Activated T-helper 17 cell treated with anti-CD3 and anti-CD28 coated beads, Interleukin-2, amount 50 U/mL, for 72 hours (primary cell): ENCODE measurements at regions not wholly inside any gene's neighbourhood (a gene's known extent, or its start where the extent isn't known, plus 50 kb on each side); places are given as distances from the start of the nearest gene placed in this dataset.
"Not testable (repeated sequence)": the region's sequence is repeated elsewhere in the genome, so short reads cannot be mapped to it uniquely, and the experiment has no call there.

Source experiments
- ATAC-seq: fragments of 150-1000 bp; cut with Tn5 transposase; replicated peaks from 2 replicates; pipeline ENCODE4 v1.10.0; 2021; ENCODE audit warnings: mild to moderate bottlenecking, moderate library complexity
- H3K27ac Mint-ChIP-seq: one replicate; pipeline ENCODE4 v1.8.0; 2022; ENCODE audit warnings: mixed read lengths
- H3K27me3 Mint-ChIP-seq: one replicate; pipeline ENCODE4 v1.8.0; 2022; ENCODE audit warnings: mixed read lengths
- H3K36me3 Mint-ChIP-seq: one replicate; pipeline ENCODE4 v1.8.0; 2022; ENCODE audit warnings: low read depth, mild to moderate bottlenecking, mixed read lengths
- H3K4me1 Mint-ChIP-seq: one replicate; pipeline ENCODE4 v1.8.0; 2022; ENCODE audit warnings: mixed read lengths
- H3K4me3 Mint-ChIP-seq: one replicate; pipeline ENCODE4 v1.8.0; 2022; ENCODE audit warnings: mild to moderate bottlenecking, mixed read lengths
- H3K9me3 Mint-ChIP-seq: one replicate; pipeline ENCODE4 v1.8.0; 2022; ENCODE audit warnings: mixed read lengths

- no peak overlapping the region for H3K4me3 Mint-ChIP-seq
- H3K36me3 Mint-ChIP-seq, result no peaks in the 10 kb centered on the region
- H3K4me1 Mint-ChIP-seq, result no peaks in the 10 kb centered on the region
- peaks cover 11% of the 10 kb centered on the region for H3K9me3 Mint-ChIP-seq
- peak; percentile 57 for ATAC-seq
- no peaks in the 10 kb centered on the region for H3K27me3 Mint-ChIP-seq
- H3K27ac Mint-ChIP-seq, result no peak overlapping the region
These were observed 1321.1 kb downstream of the RAPGEF2 start for GRCh38 chr4:160423879-160424451.

GRCh38 chr4:160426233-160426632 is 1323.4 kb downstream of the RAPGEF2 start:
- H3K4me1 Mint-ChIP-seq, result no peaks in the 10 kb centered on the region
- H3K4me3 Mint-ChIP-seq, result no peak overlapping the region
- no peaks in the 10 kb centered on the region for H3K27me3 Mint-ChIP-seq
- H3K9me3 Mint-ChIP-seq, result peaks cover 22% of the 10 kb centered on the region
- ATAC-seq, result no peak
- no peaks in the 10 kb centered on the region for H3K36me3 Mint-ChIP-seq
- H3K27ac Mint-ChIP-seq, result no peak overlapping the region

GRCh38 chr4:160450876-160451275 is 1348.0 kb downstream of the RAPGEF2 start:
- Mint-ChIP-seq H3K4me3 (no peak overlapping the region), H3K27ac (no peak overlapping the region), H3K4me1 (no peaks in the 10 kb centered on the region), H3K9me3 (peaks cover 22% of the 10 kb centered on the region), H3K27me3 (no peaks in the 10 kb centered on the region), H3K36me3 (no peaks in the 10 kb centered on the region)
- ATAC-seq, result no peak

- H3K9me3 Mint-ChIP-seq, result peaks cover 13% of the 10 kb centered on the region
- not testable (repeated sequence) for H3K36me3 Mint-ChIP-seq, ATAC-seq, H3K4me3 Mint-ChIP-seq, H3K4me1 Mint-ChIP-seq, H3K27me3 Mint-ChIP-seq, H3K27ac Mint-ChIP-seq
These were observed 1379.1 kb downstream of the RAPGEF2 start for GRCh38 chr4:160481696-160482690.

- Mint-ChIP-seq H3K4me1 (no peaks in the 10 kb centered on the region), H3K27me3 (no peaks in the 10 kb centered on the region), H3K4me3 (no peak overlapping the region), H3K9me3 (peaks cover 25% of the 10 kb centered on the region), H3K36me3 (no peaks in the 10 kb centered on the region), H3K27ac (no peak overlapping the region)
- no peak for ATAC-seq
These were observed 1382.3 kb downstream of the RAPGEF2 start for GRCh38 chr4:160485071-160485687.

- Mint-ChIP-seq H3K4me1 (no peaks in the 10 kb centered on the region), H3K27me3 (no peaks in the 10 kb centered on the region), H3K4me3 (no peak overlapping the region), H3K36me3 (no peaks in the 10 kb centered on the region), H3K9me3 (peaks cover 29% of the 10 kb centered on the region), H3K27ac (no peak overlapping the region)
- ATAC-seq, result no peak
These were observed 1389.3 kb downstream of the RAPGEF2 start for GRCh38 chr4:160492181-160492580.

- Mint-ChIP-seq H3K4me1 (no peaks in the 10 kb centered on the region), H3K27me3 (no peaks in the 10 kb centered on the region), H3K9me3 (peaks cover 24% of the 10 kb centered on the region), H3K27ac (no peak overlapping the region), H3K4me3 (no peak overlapping the region), H3K36me3 (no peaks in the 10 kb centered on the region)
- no peak for ATAC-seq
These were observed 1390.3 kb downstream of the RAPGEF2 start for GRCh38 chr4:160493206-160493605.

GRCh38 chr4:160495356-160495755 is 1392.5 kb downstream of the RAPGEF2 start:
- H3K36me3 Mint-ChIP-seq, result no peaks in the 10 kb centered on the region
- H3K9me3 Mint-ChIP-seq, result peaks cover 22% of the 10 kb centered on the region

GRCh38 chr4:160498211-160498610 is 1395.3 kb downstream of the RAPGEF2 start:
- Mint-ChIP-seq H3K4me1 (no peaks in the 10 kb centered on the region), H3K4me3 (no peak overlapping the region), H3K9me3 (peaks cover 21% of the 10 kb centered on the region), H3K27me3 (no peaks in the 10 kb centered on the region), H3K27ac (no peak overlapping the region), H3K36me3 (no peaks in the 10 kb centered on the region)
- no peak for ATAC-seq

More at GRCh38 chr4:160495356-160495755, 1392.5 kb downstream of the RAPGEF2 start:
- Mint-ChIP-seq H3K27me3 (no peaks in the 10 kb centered on the region), H3K4me3 (no peak overlapping the region), H3K27ac (no peak overlapping the region), H3K4me1 (no peaks in the 10 kb centered on the region)
- ATAC-seq, result no peak

GRCh38 chr4:160505724-160506123 is 1402.8 kb downstream of the RAPGEF2 start:
- Mint-ChIP-seq H3K9me3 (peaks cover 5% of the 10 kb centered on the region), H3K27ac (no peak overlapping the region), H3K4me1 (no peaks in the 10 kb centered on the region), H3K27me3 (no peaks in the 10 kb centered on the region), H3K4me3 (no peak overlapping the region), H3K36me3 (no peaks in the 10 kb centered on the region)
- ATAC-seq, result no peak

- ATAC-seq, result peak; percentile 50
- no peak overlapping the region for H3K4me3 Mint-ChIP-seq
- no peaks in the 10 kb centered on the region for H3K36me3 Mint-ChIP-seq
- H3K27ac Mint-ChIP-seq, result no peak overlapping the region
- H3K9me3 Mint-ChIP-seq, result no peaks in the 10 kb centered on the region
- no peaks in the 10 kb centered on the region for H3K4me1 Mint-ChIP-seq
- no peaks in the 10 kb centered on the region for H3K27me3 Mint-ChIP-seq
These were observed 1408.0 kb downstream of the RAPGEF2 start for GRCh38 chr4:160510928-160511327.

GRCh38 chr4:160514126-160514525 is 1411.2 kb downstream of the RAPGEF2 start:
- H3K27ac Mint-ChIP-seq, result no peak overlapping the region
- no peaks in the 10 kb centered on the region for H3K36me3 Mint-ChIP-seq
- no peak overlapping the region for H3K4me3 Mint-ChIP-seq
- H3K9me3 Mint-ChIP-seq, result no peaks in the 10 kb centered on the region
- no peaks in the 10 kb centered on the region for H3K4me1 Mint-ChIP-seq
- H3K27me3 Mint-ChIP-seq, result no peaks in the 10 kb centered on the region
- no peak for ATAC-seq

GRCh38 chr4:160523231-160523630 is 1420.4 kb downstream of the RAPGEF2 start:
- H3K36me3 Mint-ChIP-seq, result no peaks in the 10 kb centered on the region
- no peak overlapping the region for H3K4me3 Mint-ChIP-seq
- H3K27me3 Mint-ChIP-seq, result no peaks in the 10 kb centered on the region
- H3K4me1 Mint-ChIP-seq, result no peaks in the 10 kb centered on the region
- peaks cover 10% of the 10 kb centered on the region for H3K9me3 Mint-ChIP-seq
- no peak for ATAC-seq
- H3K27ac Mint-ChIP-seq, result no peak overlapping the region

- Mint-ChIP-seq H3K4me1 (no peaks in the 10 kb centered on the region), H3K27me3 (no peaks in the 10 kb centered on the region), H3K36me3 (no peaks in the 10 kb centered on the region), H3K9me3 (no peaks in the 10 kb centered on the region), H3K4me3 (no peak overlapping the region), H3K27ac (no peak overlapping the region)
- no peak for ATAC-seq
These were observed 1434.8 kb downstream of the RAPGEF2 start for GRCh38 chr4:160537681-160538080.

- Mint-ChIP-seq H3K9me3 (peaks cover 5% of the 10 kb centered on the region), H3K27ac (no peak overlapping the region), H3K4me3 (no peak overlapping the region), H3K4me1 (no peaks in the 10 kb centered on the region), H3K27me3 (no peaks in the 10 kb centered on the region), H3K36me3 (no peaks in the 10 kb centered on the region)
- ATAC-seq, result no peak
These were observed 1443.3 kb downstream of the RAPGEF2 start for GRCh38 chr4:160546201-160546600.
